ENCODE measurements at regions not wholly inside any gene's neighbourhood (a gene's known extent, or its start where the extent isn't known, plus 50 kb on each side); places are given as distances from the start of the nearest gene placed in this dataset.
"Not testable (repeated sequence)": the region's sequence is repeated elsewhere in the genome, so short reads cannot be mapped to it uniquely, and the experiment has no call there.

DNA sequence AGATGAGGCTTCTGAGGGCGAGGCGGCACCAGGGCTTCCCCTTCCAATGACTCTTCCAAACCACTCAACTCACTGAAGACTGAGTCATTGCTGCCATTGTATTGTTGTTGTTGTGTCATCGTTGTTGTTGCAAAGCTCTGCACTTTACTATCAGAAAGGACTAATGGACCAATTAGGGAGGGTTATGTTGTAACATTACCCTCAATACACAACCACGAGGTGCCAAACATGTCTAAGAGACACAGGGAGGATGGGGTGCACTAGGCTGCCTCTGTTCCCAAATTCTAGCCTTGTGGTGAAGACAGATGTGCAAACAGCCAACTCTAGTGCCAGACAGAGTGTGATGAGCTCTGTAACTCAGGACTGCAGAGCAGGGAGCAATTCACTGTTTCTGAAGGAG is 1075.2 kb downstream of the UQCRFS1 start:
- Mint-ChIP-seq H3K9me3 (ENCODE audit: low read depth) (peaks cover 9% of the 10 kb centered on the region), H3K4me3 (no peak overlapping the region), H3K36me3 (ENCODE audit: low read depth) (no peaks in the 10 kb centered on the region), H3K27me3 (no peaks in the 10 kb centered on the region), H3K27ac (no peak overlapping the region), H3K4me1 (no peaks in the 10 kb centered on the region)
- CTCF ChIA-PET: no interaction called here
- intact Hi-C loops (cut with DNase I, micrococcal nuclease): no loop called here
- no peak for DNase-seq
- no peak for ATAC-seq
- POLR2A ChIA-PET: no interaction called here

- intact Hi-C loops (cut with DNase I, micrococcal nuclease): no loop called here
- ChIA-PET CTCF (interaction anchor here (0.5 to 0.6 kb wide), 2 partner anchors 248 to 1308 kb away, joined by 3 read pairs; no protein-coding TSS in a partner anchor), POLR2A (no interaction called here)
- DNase-seq: no peak
- H3K36me3 Mint-ChIP-seq (ENCODE audit: low read depth): no peaks in the 10 kb centered on the region
- H3K9me3 Mint-ChIP-seq (ENCODE audit: low read depth): peaks cover 9% of the 10 kb centered on the region
- no peak overlapping the region for H3K4me3 Mint-ChIP-seq
- ATAC-seq: no peak
- H3K4me1 Mint-ChIP-seq: no peaks in the 10 kb centered on the region
- no peak overlapping the region for H3K27ac Mint-ChIP-seq
- no peaks in the 10 kb centered on the region for H3K27me3 Mint-ChIP-seq
Measured at GRCh38 chr19:28136796-28137195, 1076.2 kb downstream of the UQCRFS1 start.

DNA sequence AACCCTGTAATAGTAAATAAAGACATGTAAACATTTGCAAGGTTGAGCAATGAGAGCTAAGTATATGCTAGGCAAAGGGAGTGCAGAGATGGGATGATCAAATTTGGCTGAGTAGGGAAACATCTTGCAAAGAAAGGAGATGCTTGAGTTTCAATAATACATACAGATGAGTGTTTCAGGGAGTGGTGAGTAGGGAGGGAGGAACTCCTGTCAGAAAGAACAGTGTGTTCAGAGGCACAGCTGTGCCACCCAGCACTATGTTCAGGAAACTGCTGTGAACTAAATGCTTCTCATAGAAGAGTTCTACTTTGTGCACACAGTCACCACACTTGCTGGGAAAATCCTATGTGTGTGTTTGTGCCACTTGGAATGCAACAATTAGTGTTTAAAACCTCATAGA is 1077.1 kb downstream of the UQCRFS1 start:
- ATAC-seq (no peak), DNase-seq (no peak)
- Mint-ChIP-seq H3K27me3 (no peaks in the 10 kb centered on the region), H3K27ac (no peak overlapping the region), H3K4me1 (no peaks in the 10 kb centered on the region), H3K4me3 (no peak overlapping the region), H3K9me3 (ENCODE audit: low read depth) (peaks cover 7% of the 10 kb centered on the region), H3K36me3 (ENCODE audit: low read depth) (no peaks in the 10 kb centered on the region)
- intact Hi-C loops (cut with DNase I, micrococcal nuclease): no loop called here
- ChIA-PET CTCF (no interaction called here), POLR2A (no interaction called here)

DNA sequence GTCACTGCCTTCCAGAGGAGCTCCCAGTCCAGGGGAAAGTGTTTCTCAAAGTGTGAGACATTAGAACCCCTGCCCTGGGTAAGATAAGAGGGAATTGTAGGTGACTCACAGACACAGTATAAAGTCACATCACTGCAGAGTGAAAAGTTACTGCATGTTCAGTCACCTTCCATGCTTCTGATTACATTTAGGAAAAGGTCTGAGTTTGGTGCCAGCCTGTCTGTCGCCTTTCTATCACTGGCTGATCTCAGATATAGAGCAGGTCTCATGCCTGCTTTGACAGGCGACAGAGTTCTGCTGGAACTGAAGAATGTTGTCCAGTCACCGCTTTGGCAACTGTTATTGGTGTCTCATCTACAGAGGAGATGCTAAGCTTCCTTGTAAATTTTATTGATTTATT is 1078.6 kb downstream of the UQCRFS1 start:
- H3K4me1 Mint-ChIP-seq: no peaks in the 10 kb centered on the region
- H3K27me3 Mint-ChIP-seq: no peaks in the 10 kb centered on the region
- DNase-seq (no peak), ATAC-seq (no peak)
- no peaks in the 10 kb centered on the region for H3K36me3 Mint-ChIP-seq (ENCODE audit: low read depth)
- CTCF ChIA-PET: no interaction called here
- H3K27ac Mint-ChIP-seq: no peak overlapping the region
- H3K9me3 Mint-ChIP-seq (ENCODE audit: low read depth): peaks cover 1% of the 10 kb centered on the region
- H3K4me3 Mint-ChIP-seq: no peak overlapping the region
- POLR2A ChIA-PET: no interaction called here
- intact Hi-C loops (cut with DNase I, micrococcal nuclease): no loop called here

GRCh38 chr19:28130881-28131280 is 1082.1 kb downstream of the UQCRFS1 start:
- intact Hi-C loops (cut with DNase I, micrococcal nuclease); H3K27me3 Mint-ChIP-seq; POLR2A ChIA-PET; H3K27ac Mint-ChIP-seq; DNase-seq; H3K4me3 Mint-ChIP-seq; CTCF ChIA-PET; H3K9me3 Mint-ChIP-seq (ENCODE audit: low read depth); ATAC-seq; H3K4me1 Mint-ChIP-seq; H3K36me3 Mint-ChIP-seq (ENCODE audit: low read depth): not testable (repeated sequence)

DNA sequence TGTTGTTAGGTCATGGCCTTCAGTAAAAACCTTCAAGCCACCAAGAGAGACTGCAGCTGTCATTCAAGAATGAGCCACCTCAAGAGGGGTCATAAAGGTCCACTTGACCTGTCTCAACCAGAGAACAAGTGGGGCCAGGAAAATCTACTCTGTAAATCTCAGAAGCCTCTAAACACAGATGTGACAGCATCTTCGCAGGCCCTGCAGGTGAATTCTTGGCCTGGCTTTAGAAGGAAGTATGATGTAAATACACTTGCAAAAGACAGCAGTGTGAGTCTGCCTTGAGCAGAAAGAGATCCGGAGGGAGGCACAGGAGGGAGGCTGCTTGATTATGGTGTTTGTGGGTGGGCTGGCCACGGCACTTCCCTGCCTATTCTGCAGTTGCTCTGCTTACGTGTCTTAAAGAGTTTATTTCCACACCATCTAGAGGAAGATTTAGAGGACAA is 1082.9 kb downstream of the UQCRFS1 start:
- no peak overlapping the region for H3K27ac Mint-ChIP-seq
- ChIA-PET CTCF (no interaction called here), POLR2A (no interaction called here)
- intact Hi-C loops (cut with DNase I, micrococcal nuclease): no loop called here
- H3K4me1 Mint-ChIP-seq: no peaks in the 10 kb centered on the region
- no peak for DNase-seq
- H3K9me3 Mint-ChIP-seq (ENCODE audit: low read depth): peaks cover 5% of the 10 kb centered on the region
- H3K4me3 Mint-ChIP-seq: no peak overlapping the region
- H3K27me3 Mint-ChIP-seq: no peaks in the 10 kb centered on the region
- no peak for ATAC-seq
- H3K36me3 Mint-ChIP-seq (ENCODE audit: low read depth): no peaks in the 10 kb centered on the region

DNA sequence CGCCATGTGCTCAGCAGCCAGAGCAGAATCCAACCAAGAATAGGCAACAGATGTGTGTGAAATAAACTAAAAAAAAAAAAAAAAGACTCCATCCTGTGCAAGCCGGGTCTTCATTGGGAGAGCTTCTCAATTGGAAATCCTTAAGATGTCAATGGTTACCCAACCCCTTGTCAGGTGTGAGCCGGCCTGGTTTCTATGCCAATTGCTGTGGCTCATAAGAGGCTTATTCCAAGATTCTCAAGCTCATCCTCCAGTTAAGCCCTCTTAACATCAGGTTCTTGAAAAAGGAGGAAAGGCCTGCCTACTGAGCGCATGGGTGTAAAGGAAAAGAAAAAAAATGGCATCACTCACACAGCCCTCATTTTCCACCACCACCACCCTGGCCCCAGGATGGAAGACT is 1084.6 kb downstream of the UQCRFS1 start:
- Mint-ChIP-seq H3K9me3 (ENCODE audit: low read depth) (peaks cover 8% of the 10 kb centered on the region), H3K27ac (no peak overlapping the region), H3K27me3 (no peaks in the 10 kb centered on the region), H3K4me1 (no peaks in the 10 kb centered on the region), H3K4me3 (no peak overlapping the region), H3K36me3 (ENCODE audit: low read depth) (no peaks in the 10 kb centered on the region)
- CTCF ChIA-PET: no interaction called here
- POLR2A ChIA-PET: no interaction called here
- no peak for DNase-seq
- intact Hi-C loops (cut with DNase I, micrococcal nuclease): no loop called here
- no peak for ATAC-seq

DNA sequence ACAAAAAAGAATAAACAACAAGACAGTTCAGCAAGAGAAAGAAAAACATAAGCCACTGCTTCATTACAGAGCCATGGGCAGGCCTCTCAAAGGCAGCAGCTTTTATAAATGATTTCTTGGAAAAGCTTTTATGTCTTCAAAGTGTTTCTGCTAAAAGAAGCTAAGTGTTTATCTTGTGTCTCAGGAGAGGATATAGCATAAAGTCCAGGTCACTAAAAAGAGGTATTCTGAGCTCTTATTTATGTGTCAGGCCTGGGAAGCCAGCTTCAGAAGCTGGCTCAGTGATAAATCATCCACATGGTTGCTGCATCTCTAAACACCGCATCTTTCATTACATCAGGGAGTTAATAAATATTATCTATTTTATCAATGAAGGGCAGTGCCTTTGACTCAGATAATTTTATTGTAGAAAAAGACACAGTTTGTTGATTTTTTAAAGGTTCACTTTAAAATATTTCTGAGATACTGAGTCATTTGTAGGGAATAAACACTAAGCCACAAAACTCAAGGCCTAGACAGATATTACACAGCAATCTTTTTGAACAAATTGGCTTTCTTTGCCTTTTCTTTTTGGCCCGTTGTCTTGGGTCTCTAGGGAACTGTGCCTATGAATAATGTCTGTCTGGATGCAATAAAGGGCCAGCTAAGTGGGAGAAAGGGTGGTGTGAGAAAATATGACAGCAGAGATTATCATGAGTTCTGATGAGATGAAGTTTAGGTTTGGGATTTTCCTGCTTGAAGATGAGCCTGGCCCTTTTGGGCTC is 1086.6 kb downstream of the UQCRFS1 start:
- CTCF ChIA-PET: no interaction called here
- H3K36me3 Mint-ChIP-seq (ENCODE audit: low read depth): no peaks in the 10 kb centered on the region
- H3K4me3 Mint-ChIP-seq: no peak overlapping the region
- intact Hi-C loops (cut with DNase I, micrococcal nuclease): no loop called here
- no peaks in the 10 kb centered on the region for H3K4me1 Mint-ChIP-seq
- ATAC-seq (no peak), DNase-seq (no peak)
- peaks cover 9% of the 10 kb centered on the region for H3K9me3 Mint-ChIP-seq (ENCODE audit: low read depth)
- H3K27me3 Mint-ChIP-seq: no peaks in the 10 kb centered on the region
- H3K27ac Mint-ChIP-seq: no peak overlapping the region
- POLR2A ChIA-PET: no interaction called here

DNA sequence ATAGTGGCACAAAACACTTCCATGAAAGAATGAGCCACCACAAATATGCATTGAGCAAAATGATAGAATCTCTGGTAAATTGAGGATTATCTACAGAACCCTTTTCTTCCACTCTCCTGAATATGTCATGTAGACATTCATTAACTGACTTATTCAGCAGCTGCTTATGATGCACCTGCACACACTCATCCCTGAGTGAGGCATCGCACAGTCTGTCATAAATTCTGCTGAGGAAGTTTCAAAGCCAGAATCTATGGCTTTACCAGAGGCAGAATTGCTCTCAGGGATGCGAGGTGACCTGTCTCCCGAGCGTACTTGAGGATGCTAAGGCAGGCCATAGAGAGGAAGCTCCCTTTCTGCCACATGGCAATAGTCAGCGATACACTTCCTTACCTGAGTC is 1090.2 kb downstream of the UQCRFS1 start:
- no peak overlapping the region for H3K4me3 Mint-ChIP-seq
- H3K9me3 Mint-ChIP-seq (ENCODE audit: low read depth): peaks cover 8% of the 10 kb centered on the region
- no peak overlapping the region for H3K27ac Mint-ChIP-seq
- POLR2A ChIA-PET: no interaction called here
- H3K36me3 Mint-ChIP-seq (ENCODE audit: low read depth): no peaks in the 10 kb centered on the region
- H3K27me3 Mint-ChIP-seq: no peaks in the 10 kb centered on the region
- CTCF ChIA-PET: no interaction called here
- no peak for DNase-seq
- no peak for ATAC-seq
- intact Hi-C loops (cut with DNase I, micrococcal nuclease): no loop called here
- H3K4me1 Mint-ChIP-seq: no peaks in the 10 kb centered on the region

DNA sequence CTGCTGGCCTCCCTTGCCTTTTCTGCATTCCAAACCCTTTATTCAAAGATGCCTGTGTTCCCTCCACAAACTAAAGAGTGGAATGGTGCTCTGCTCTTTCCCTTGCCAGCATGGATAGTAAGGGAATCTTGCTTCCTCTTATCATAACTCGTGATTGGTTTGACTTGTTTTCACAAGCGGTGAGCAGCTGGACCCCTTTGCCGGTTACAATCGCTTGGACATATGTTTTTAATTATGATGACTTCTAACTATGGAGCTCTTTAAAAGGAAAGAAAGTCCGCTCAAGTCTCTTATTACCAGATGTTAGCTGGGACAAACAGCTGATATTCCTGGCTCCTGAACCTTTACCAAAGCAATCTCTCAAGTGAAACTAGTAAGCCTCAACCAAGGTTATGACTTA is 1094.7 kb downstream of the UQCRFS1 start:
- no peaks in the 10 kb centered on the region for H3K27me3 Mint-ChIP-seq
- CTCF ChIA-PET: no interaction called here
- no peak overlapping the region for H3K4me3 Mint-ChIP-seq
- POLR2A ChIA-PET: no interaction called here
- ATAC-seq: no peak
- intact Hi-C loops (cut with DNase I, micrococcal nuclease): no loop called here
- no peaks in the 10 kb centered on the region for H3K36me3 Mint-ChIP-seq (ENCODE audit: low read depth)
- no peaks in the 10 kb centered on the region for H3K4me1 Mint-ChIP-seq
- H3K27ac Mint-ChIP-seq: no peak overlapping the region
- peaks cover 11% of the 10 kb centered on the region for H3K9me3 Mint-ChIP-seq (ENCODE audit: low read depth)
- no peak for DNase-seq

DNA sequence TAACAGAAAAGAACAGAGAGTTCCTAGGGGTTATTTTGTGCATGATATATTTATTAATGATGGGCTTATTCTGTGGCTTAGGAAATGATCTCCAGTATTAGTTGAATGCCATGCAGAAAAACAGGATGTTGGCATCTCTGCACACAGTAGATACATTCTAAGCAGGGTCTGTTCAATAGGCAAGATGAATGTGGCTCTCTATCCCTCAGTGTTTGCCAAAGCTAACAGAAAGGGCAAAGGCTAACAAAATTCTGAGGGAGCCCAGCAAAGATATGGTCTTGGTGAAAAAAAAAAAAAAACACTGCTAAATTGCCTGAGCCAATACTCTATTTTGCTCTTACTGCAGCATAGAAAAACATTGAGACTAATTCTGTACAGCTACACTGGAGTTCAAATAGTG is 1095.8 kb downstream of the UQCRFS1 start:
- DNase-seq: no peak
- ATAC-seq: no peak
- intact Hi-C loops (cut with DNase I, micrococcal nuclease): no loop called here
- CTCF ChIA-PET: no interaction called here
- no peaks in the 10 kb centered on the region for H3K27me3 Mint-ChIP-seq
- no peak overlapping the region for H3K27ac Mint-ChIP-seq
- H3K9me3 Mint-ChIP-seq (ENCODE audit: low read depth): peaks cover 10% of the 10 kb centered on the region
- POLR2A ChIA-PET: no interaction called here
- H3K36me3 Mint-ChIP-seq (ENCODE audit: low read depth): no peaks in the 10 kb centered on the region
- H3K4me1 Mint-ChIP-seq: no peaks in the 10 kb centered on the region
- no peak overlapping the region for H3K4me3 Mint-ChIP-seq

DNA sequence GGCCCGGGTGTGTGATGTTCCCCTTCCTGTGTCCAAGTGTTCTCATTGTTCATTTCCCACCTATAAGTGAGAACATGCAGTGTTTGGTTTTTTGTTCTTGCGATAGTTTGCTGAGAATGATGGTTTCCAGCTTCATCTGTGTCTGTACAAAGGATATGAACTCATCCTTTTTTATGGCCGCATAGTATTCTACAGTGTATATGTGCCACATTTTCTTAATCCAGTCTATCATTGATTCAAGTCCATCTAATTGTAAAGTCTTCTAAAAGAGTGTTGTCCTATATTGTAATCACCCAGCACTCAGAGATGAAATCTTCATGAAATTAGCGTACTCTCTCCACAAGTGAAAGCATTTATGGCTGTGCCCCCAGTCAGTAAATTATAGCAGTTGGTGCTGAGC is 1096.6 kb downstream of the UQCRFS1 start:
- CTCF ChIA-PET; H3K36me3 Mint-ChIP-seq (ENCODE audit: low read depth); H3K27ac Mint-ChIP-seq; H3K27me3 Mint-ChIP-seq; H3K4me1 Mint-ChIP-seq; H3K4me3 Mint-ChIP-seq; intact Hi-C loops (cut with DNase I, micrococcal nuclease); ATAC-seq; POLR2A ChIA-PET; DNase-seq: not testable (repeated sequence)
- H3K9me3 Mint-ChIP-seq (ENCODE audit: low read depth): peaks cover 13% of the 10 kb centered on the region

DNA sequence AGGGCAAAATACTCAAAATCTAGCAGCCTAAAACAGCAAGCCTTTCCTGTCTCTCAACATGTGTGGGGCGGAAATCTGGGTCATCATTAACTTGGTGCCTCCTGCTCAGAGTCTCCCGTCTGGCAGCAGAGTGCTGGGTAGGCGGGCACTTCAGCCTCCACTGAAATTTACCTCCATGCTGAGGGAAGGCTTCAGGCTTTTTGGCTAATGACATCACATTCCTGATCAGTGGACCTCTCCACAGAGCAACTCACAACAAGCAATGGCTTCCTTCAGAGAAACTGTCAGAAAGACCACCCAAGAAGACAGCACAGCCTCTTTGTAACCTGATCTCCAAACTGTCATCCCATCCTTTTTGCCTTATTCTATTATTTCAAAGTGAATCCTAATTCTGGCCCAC is 1109.0 kb downstream of the UQCRFS1 start:
- ATAC-seq (no peak), DNase-seq (no peak)
- Mint-ChIP-seq H3K36me3 (ENCODE audit: low read depth) (no peaks in the 10 kb centered on the region), H3K4me3 (no peak overlapping the region), H3K27me3 (no peaks in the 10 kb centered on the region), H3K9me3 (ENCODE audit: low read depth) (peaks cover 7% of the 10 kb centered on the region), H3K4me1 (no peaks in the 10 kb centered on the region), H3K27ac (no peak overlapping the region)
- intact Hi-C loops (cut with DNase I, micrococcal nuclease): no loop called here
- ChIA-PET POLR2A (no interaction called here), CTCF (no interaction called here)
